Head of caudate nucleus (tissue), 42 donors: ENCODE measurements at regions not wholly inside any gene's neighbourhood (a gene's known extent, or its start where the extent isn't known, plus 50 kb on each side); places are given as distances from the start of the nearest gene placed in this dataset.
"Not testable (repeated sequence)": the region's sequence is repeated elsewhere in the genome, so short reads cannot be mapped to it uniquely, and the experiment has no call there.

Source experiments
- DNase-seq, 42 donors: peaks; one replicate each; pipeline versions ENCODE4 v3.0.0 to v3.0.0-alpha.2; 2020 to 2021; ENCODE audit warnings: mixed read lengths in 7 of 42
- intact Hi-C: fragments of 100-400 bp; cut with DNase I; formaldehyde crosslinking; loops from one replicate; pipeline ENCODE4 v1.15.0; 2022

- intact Hi-C loops = no loop called here
- peak in 1 of 42 donors; percentile 25 for DNase-seq
Measured at GRCh38 chr6:5899216-5900045, 107.3 kb downstream of the NRN1 start.

DNA sequence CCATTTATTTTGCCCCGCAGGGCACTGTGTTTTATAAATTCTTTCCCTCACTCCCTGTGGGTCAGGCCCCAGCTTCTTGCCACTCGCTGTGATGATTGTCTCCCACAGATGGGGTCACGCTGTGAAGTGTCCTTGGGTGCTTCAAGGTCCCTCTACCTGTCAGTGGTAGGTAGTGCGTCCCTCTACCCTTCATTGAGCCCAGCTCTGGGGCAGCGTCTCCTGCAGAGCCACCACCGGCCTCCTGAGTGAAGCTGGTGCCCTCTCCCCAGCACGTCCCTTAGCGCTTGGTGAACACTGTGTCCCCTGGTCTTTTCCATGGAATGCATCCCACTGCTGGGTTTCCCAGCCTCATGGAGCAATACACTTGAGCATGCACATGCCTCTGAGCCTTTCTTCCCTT, 108.2 kb downstream of the NRN1 start:
- intact Hi-C loops = no loop called here
- DNase-seq = peak in 1 of 42 donors; percentile 21

DNA sequence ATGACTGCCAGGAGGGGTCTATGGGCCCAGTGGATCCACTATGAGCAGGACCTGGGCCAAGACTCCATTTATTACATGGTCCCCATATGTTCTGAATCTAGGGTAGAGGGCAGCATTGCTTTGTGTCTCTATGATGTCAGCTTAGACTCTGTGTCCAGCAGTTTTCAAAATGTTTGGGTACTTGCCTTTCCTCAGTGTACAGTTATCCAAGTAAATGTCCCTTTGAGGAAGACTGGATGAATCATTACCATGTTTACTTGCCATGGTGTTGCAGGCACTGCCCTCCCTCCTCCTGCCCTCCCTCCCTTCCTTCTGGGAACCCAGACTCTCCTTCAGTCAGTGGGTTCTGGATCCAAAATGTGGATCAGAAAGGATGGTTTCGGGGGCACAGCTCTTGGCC, 108.6 kb downstream of the NRN1 start:
- intact Hi-C loops = no loop called here
- DNase-seq = peak in 1 of 42 donors; percentile 15

DNA sequence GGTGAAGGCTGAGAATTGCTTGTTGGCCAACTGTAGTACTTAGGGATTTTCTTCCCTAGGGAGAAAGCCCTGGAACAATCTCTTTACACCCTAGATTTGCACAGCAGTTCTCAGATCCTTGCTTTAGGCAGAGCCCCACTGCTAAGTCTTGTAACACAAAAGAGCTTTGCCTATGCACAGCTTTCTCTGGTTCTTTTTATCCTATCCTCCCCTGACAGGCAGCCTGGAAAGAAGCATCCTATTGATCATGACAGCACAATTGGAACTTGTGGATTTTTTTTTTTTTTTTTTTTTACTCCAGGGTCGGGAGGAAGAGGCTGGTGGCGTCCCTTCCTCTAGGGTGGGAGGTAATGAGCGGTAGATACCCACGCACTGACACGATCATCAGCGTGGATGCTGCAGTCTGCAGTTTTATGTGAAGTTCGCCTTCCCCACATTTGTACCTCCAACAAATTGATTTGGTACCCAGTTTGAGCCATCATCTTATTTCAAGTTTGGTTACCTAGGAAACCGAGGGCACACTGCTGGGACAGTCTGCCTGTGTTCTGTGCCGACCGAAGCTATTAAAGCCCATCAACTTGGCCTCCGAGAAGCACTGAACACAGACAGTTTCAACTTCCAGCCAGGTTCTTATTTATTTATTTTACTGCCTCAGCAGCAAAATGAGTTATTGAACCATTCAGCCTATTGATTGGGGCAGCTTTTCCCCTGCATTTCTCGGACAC, 110.1 kb downstream of the NRN1 start:
- intact Hi-C loops = no loop called here
- no peak for DNase-seq

DNA sequence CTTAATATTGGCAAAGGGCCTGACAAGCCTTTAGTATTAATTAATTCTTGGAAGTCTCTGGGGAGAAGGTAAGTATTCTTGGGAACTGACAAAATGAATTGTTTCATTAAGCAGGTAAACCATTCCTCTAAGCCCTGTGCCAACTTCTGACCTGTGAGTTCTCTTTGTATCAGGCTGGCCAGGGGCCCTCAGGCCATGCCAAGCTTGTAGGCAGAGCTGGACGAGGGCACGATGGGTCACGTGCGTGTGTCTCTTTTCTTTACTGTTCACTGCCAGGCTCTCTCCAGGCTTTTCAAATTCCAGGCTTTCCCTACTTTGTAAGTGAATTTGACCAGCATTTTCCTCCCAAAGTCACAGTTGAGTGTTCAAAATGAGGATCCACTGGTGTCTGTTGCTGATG, 112.4 kb downstream of the NRN1 start:
- DNase-seq = no peak

DNA sequence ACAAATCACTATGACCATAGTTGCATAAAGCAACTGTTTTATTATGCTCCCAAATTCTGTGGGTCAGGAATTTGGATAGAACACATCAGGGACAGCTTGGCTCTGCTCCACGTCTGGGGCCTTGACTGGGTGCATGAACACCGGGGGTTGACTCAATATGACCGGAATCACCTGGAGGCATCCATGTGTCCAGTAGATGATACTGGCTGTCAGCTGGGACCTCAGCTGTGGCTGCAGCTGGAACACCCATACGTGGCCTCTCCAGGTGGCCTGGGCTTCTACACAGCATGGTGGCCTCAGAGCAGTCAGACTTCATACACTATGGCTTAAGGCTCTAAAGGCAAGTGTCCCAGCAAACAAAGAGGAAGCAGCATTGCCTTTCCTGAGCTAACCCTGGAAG, 113.4 kb downstream of the NRN1 start:
- intact Hi-C loops = no loop called here
- no peak for DNase-seq

More for the DNA sequence above, 112.4 kb downstream of the NRN1 start:
- intact Hi-C loops = no loop called here

DNA sequence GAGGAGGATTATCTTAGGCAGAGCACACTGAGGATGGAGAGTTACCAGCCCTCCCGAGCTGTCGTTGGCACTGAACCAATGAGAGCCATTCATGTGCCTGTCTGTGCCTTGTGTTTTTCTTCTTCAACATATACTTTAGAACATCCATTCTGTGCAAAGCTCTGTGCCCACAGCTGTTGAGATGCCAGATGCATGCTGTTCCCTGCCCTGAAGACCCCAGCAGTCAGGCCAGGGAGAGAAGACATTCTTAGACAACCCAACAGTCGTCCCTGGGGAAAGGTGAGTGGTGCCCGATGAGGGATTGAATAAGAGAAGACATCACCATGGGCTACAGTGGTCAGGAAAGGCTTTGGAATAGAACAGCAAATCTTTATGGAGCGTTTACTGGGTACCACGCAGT, 114.1 kb downstream of the NRN1 start:
- intact Hi-C loops = no loop called here
- no peak for DNase-seq

- intact Hi-C loops = no loop called here
- DNase-seq = no peak
Measured at GRCh38 chr6:5878792-5879191, 127.9 kb downstream of the NRN1 start.

DNA sequence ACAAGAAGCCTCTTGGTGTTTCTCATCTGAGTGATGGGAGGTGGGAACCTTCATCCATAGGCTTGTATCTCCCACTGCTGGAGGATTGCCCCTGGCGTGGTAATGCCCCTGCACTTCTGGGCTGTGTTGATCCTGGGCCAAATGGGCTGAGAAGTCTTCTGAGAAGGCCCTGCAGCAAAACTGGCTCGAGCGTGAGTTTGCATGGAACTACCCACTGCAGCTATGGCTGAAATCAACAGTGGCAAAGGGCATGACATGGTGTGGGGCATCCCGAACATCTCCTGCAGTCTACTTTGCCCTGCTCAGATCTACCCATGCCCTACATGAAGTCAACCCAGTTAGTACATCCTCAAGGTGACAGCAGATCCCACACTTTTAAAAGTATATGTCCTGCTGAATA, 130.6 kb downstream of the NRN1 start:
- intact Hi-C loops = no loop called here

GRCh38 chr6:5873976-5874375, 132.7 kb downstream of the NRN1 start:
- intact Hi-C loops = not testable (repeated sequence)
- DNase-seq = peak in 1 of 42 donors; percentile 6

More for the DNA sequence above, 130.6 kb downstream of the NRN1 start:
- no peak for DNase-seq

- no peak for DNase-seq
- intact Hi-C loops = no loop called here
Measured at GRCh38 chr6:5871296-5871695, 135.4 kb downstream of the NRN1 start.

- intact Hi-C loops = no loop called here
- DNase-seq = no peak
Measured at GRCh38 chr6:5869676-5870075, 137.0 kb downstream of the NRN1 start.

DNA sequence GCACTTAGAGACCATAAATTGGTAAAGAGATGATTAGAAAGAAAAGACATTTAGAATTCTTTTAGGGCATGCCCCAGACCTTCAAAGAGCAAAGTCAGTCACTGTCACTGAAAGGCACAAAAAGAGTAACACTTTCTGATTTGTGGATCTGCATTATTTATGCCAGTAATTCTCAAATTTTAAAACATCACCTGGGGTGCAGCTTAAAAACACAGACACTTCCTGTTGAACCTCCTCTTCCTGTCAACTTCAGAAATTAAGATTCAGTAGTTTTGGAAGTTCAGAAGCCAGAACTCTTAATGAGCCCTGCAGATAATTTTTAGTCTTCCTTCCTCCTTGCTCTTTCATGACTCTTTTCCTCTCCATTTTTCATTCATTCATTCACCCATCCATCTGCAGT, 137.5 kb downstream of the NRN1 start:
- no peak for DNase-seq
- intact Hi-C loops = no loop called here

GRCh38 chr6:5866547-5867051, 140.1 kb downstream of the NRN1 start:
- DNase-seq = no peak
- intact Hi-C loops = no loop called here

DNA sequence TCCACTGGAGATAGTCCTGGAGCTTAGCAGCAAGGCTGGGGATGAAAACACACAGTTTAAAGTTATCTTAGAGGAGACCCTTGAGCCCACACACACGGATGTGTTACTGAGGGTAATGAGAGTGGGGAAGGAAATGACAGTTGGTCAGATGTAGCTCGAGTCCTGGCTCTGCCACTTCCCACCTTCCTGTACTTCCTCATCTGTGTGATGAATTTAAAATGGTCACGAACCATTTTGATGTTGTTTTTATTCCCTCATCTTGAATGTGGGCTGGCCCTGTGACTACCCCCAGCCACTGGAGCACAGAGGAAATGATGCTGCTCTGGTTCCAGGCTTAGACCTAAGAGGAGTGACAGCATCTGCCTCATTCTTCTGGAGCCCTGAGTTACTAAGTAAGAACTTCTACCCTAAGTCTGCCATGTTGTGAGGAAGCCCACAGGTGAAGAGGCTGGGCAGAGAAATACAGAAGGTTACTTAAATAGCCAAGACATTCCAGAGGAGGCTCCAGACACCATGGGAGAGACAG, 141.2 kb downstream of the NRN1 start:
- intact Hi-C loops = no loop called here
- no peak for DNase-seq

DNA sequence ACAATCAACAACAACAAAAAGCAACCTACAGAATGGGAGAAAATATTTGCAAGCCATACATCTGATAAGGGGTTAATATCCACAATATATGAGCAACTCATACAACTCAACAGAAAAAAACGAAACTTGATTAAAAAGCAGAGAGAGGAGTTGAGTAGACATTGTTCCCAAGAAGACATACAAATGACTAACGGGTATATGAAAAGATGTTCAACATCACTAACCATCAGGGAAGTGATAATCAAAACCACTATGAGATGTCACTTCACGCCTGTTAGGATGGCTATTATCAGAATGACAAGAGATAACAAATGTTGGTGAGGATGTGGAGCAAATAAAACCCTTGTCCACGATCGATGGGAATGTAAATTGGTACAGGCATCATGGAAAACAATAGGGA, 145.9 kb downstream of the NRN1 start:
- DNase-seq = no peak
- intact Hi-C loops = no loop called here

DNA sequence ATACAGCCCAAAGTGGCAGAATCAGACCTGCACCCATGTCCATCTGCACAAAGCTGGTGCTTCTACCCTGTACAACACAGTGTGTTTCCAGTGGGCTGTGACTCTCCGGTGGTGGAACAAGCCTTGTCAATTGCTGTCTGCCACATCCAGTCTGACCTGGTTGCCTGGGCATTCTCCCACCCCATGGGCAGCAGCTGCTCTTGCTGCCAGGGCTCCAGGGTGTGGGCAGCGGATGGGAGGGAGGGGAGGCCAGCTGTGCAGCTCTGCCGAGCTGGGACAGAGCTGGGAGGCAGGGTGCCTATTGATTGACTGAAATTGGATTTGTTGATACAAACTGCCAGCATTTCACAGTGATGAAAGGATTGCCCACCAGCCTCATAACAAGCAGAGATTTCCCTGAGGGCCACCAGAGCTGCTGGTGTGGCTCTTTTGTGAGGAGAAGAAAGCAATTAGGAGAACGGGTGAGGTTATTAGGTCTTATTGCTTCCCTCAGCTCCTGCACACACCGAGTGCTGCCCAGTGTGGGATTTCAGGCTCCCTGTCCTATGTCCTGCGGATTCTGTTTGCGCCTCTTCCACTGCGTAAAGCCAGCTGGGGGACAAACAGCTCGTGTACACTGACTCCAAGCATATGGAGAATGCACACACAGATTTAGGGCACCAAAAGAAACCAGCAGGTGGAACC, 150.8 kb downstream of the NRN1 start:
- intact Hi-C loops = no loop called here
- DNase-seq = no peak

DNA sequence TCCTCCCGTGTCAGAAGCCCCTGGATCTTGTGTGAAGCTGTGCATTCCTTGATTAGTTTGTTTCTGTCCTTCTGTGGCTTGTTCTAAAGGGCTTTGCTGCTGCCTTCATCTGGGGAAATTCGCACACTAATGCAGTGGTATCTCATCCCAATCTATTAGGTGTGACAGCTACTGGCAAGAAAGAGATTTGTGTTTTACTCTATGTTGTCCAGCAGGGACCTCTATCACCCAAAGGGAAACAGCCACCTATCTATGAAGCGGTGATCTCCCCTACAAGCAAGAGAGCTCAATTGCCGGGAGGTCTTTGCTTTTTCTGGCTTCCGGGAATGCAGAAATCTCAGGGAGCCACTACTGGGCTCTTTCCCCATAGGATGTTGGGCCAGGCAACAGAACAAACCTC, 151.8 kb downstream of the NRN1 start:
- intact Hi-C loops = no loop called here
- DNase-seq = no peak

DNA sequence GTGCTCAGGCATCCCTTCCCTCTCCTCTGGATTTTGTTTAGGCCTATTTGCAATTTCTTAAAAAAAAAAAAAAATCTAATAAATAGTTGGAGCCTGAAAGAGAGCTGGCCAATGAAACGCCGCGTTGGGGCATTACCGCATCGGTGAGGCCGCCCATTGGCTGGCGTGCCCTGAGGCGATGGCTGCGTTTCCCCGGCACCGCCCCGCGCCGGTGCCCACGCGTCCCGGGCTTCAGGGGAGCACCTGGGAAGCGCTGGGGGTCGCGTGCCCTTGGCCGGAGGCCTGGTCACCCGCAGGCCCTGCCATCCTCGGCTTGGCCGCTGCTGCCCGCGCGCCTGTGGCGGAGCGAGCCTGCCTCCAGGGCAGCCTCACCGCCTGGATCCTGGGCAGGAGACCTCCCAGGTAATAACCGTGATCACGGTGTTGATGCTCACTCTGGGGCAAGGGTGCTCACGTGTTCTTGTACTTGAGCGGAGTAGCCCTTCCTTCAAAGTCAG, 155.4 kb downstream of the NRN1 start:
- DNase-seq = peak; percentile 67 to 95 (median 87)
- intact Hi-C loops = no loop called here
